Prostate gland (tissue), 2 donors: ENCODE measurements at regions not wholly inside any gene's neighbourhood (a gene's known extent, or its start where the extent isn't known, plus 50 kb on each side); places are given as distances from the start of the nearest gene placed in this dataset.

Source experiments
- DNase-seq: peaks from one replicate; pipeline ENCODE4 v3.0.0-alpha.2; 2019; ENCODE audit warnings: low spot score
- H3K27ac ChIP-seq, 2 donors: fragments of 200-600 bp; sonication (generic); 2 replicates each; pipeline ENCODE4 v1.5.1; 2017 to 2019
- H3K27me3 ChIP-seq: fragments of 200-600 bp; sonication (generic); replicated peaks from 2 replicates; pipeline ENCODE4 v1.5.1; 2019; ENCODE audit not compliant: insufficient read depth
- H3K36me3 ChIP-seq, 2 donors: fragments of 200-600 bp; sonication (generic); 1 replicate in 1 of 2; 2 replicates in 1 of 2; pipeline versions ENCODE4 v1.5.1 to v1.8.1; 2017 to 2019
- H3K4me1 ChIP-seq: fragments of 200-600 bp; sonication (generic); replicated peaks from 2 replicates; pipeline ENCODE4 v1.5.1; 2019
- H3K4me3 ChIP-seq, 2 donors: fragments of 200-600 bp; sonication (generic); 2 replicates each; pipeline ENCODE4 v1.5.1; 2017 to 2019
- H3K9me3 ChIP-seq: fragments of 200-600 bp; sonication (generic); 2 replicates; pipeline ENCODE4 v1.5.1; 2017
- CTCF ChIP-seq, 4 experiments: fragments of 200-600 bp in 2 of 4; fragments of 450-650 bp in 2 of 4; sonication (generic) in 2 of 4; IDR thresholded peaks; 1 replicate in 3 of 4; 2 replicates in 1 of 4; pipeline ENCODE4 v1.5.1; 2016 to 2019; ENCODE audit warnings: antibody characterized with exemption in 4 of 4, mild to moderate bottlenecking in 2 of 4, moderate library complexity in 2 of 4
- POLR2A ChIP-seq: fragments of 450-650 bp; IDR thresholded peaks from one replicate; pipeline ENCODE4 v1.6.1; 2016; ENCODE audit warnings: antibody characterized with exemption, mild to moderate bottlenecking
- POLR2AphosphoS5 ChIP-seq: sonication (generic); formaldehyde crosslinking; IDR thresholded peaks from one replicate; pipeline ENCODE4 v1.6.1; 2017; ENCODE audit warnings: antibody characterized with exemption
- WGBS: methylation state at CpG from one replicate; pipeline ENCODE4 v1.1.5; 2018; 5-methylcytosine and 5-hydroxymethylcytosine counted together
- intact Hi-C: fragments of 100-400 bp; cut with DNase I; formaldehyde crosslinking; loops from one replicate; pipeline ENCODE4 v1.14.2; 2022

GRCh38 chr18:39994498-39994897, 1960.5 kb upstream of the PIK3C3 start:
- Histone ChIP-seq H3K4me1 (no peaks in the 10 kb centered on the region), H3K4me3 (no peak overlapping the region), H3K36me3 (no peaks in the 10 kb centered on the region), H3K9me3 (no peaks in the 10 kb centered on the region), H3K27me3 (no peaks in the 10 kb centered on the region), H3K27ac (no peak overlapping the region)
- intact Hi-C loops: no loop called here
- 92% methylated on average over 2 of the region's 2 CpGs for WGBS
- TF ChIP-seq CTCF (IDR thresholded peaks at IDR 0.05) (no peak), POLR2AphosphoS5 (no peak), POLR2A (no peak)
- DNase-seq: no peak

GRCh38 chr18:39991696-39992265, 1963.3 kb upstream of the PIK3C3 start:
- 46% methylated on average over 6 of the region's 6 CpGs for WGBS
- Histone ChIP-seq H3K4me1 (no peaks in the 10 kb centered on the region), H3K36me3 (no peaks in the 10 kb centered on the region), H3K9me3 (no peaks in the 10 kb centered on the region), H3K27ac (no peak overlapping the region), H3K4me3 (no peak overlapping the region), H3K27me3 (no peaks in the 10 kb centered on the region)
- intact Hi-C loops: no loop called here
- TF ChIP-seq POLR2AphosphoS5: no peak
- TF ChIP-seq CTCF (IDR thresholded peaks at IDR 0.05): no peak
- TF ChIP-seq POLR2A: no peak
- no peak for DNase-seq

- no peaks in the 10 kb centered on the region for H3K4me1 ChIP-seq
Observed at GRCh38 chr18:39990540-39990939, 1964.5 kb upstream of the PIK3C3 start.

GRCh38 chr18:39976771-39977170, 1978.3 kb upstream of the PIK3C3 start:
- intact Hi-C loops: no loop called here
- no peak for DNase-seq
- no peaks in the 10 kb centered on the region for H3K36me3 ChIP-seq
- WGBS: 95% methylated on average over 9 of the region's 9 CpGs
- H3K4me3 ChIP-seq: no peak overlapping the region
- H3K27ac ChIP-seq: no peak overlapping the region
- TF ChIP-seq CTCF (IDR thresholded peaks at IDR 0.05): no peak
- TF ChIP-seq POLR2AphosphoS5: no peak
- no peak for TF ChIP-seq POLR2A
- no peaks in the 10 kb centered on the region for H3K9me3 ChIP-seq
- H3K27me3 ChIP-seq: no peaks in the 10 kb centered on the region
- no peaks in the 10 kb centered on the region for H3K4me1 ChIP-seq

More at GRCh38 chr18:39990540-39990939, 1964.5 kb upstream of the PIK3C3 start:
- intact Hi-C loops: no loop called here
- H3K27ac ChIP-seq: no peak overlapping the region
- H3K4me3 ChIP-seq: no peak overlapping the region
- no peaks in the 10 kb centered on the region for H3K9me3 ChIP-seq
- no peaks in the 10 kb centered on the region for H3K27me3 ChIP-seq
- TF ChIP-seq CTCF (IDR thresholded peaks at IDR 0.05) (no peak), POLR2A (no peak), POLR2AphosphoS5 (no peak)
- H3K36me3 ChIP-seq: no peaks in the 10 kb centered on the region
- DNase-seq: no peak

GRCh38 chr18:39972521-39972920, 1982.5 kb upstream of the PIK3C3 start:
- Histone ChIP-seq H3K36me3 (no peaks in the 10 kb centered on the region), H3K9me3 (no peaks in the 10 kb centered on the region), H3K4me3 (no peak overlapping the region), H3K27ac (no peak overlapping the region), H3K4me1 (no peaks in the 10 kb centered on the region), H3K27me3 (no peaks in the 10 kb centered on the region)
- intact Hi-C loops: no loop called here
- 94% methylated on average over 3 of the region's 3 CpGs for WGBS
- DNase-seq: no peak
- TF ChIP-seq POLR2A (no peak), CTCF (IDR thresholded peaks at IDR 0.05) (no peak), POLR2AphosphoS5 (no peak)
